ENCODE measurements at regions not wholly inside any gene's neighbourhood (a gene's known extent, or its start where the extent isn't known, plus 50 kb on each side); places are given as distances from the start of the nearest gene placed in this dataset.

- TF ChIP-seq CTCF (IDR thresholded peaks at IDR 0.05) = no peak
- no peak for TF ChIP-seq POLR2A (IDR thresholded peaks at IDR 0.05)
These were observed 375.9 kb downstream of the TNS1 start for GRCh38 chr2:217626926-217627325.
